GM18498 (cell line): ENCODE measurements at regions not wholly inside any gene's neighbourhood (a gene's known extent, or its start where the extent isn't known, plus 50 kb on each side); places are given as distances from the start of the nearest gene placed in this dataset.

ENCODE experiments used
- ATAC-seq: cut with Tn5 transposase; IDR thresholded peaks from one replicate; pipeline ENCODE4 v1.9.1; 2021; ENCODE audit warnings: mild to moderate bottlenecking, moderate library complexity; ENCODE audit not compliant: unreplicated experiment

DNA sequence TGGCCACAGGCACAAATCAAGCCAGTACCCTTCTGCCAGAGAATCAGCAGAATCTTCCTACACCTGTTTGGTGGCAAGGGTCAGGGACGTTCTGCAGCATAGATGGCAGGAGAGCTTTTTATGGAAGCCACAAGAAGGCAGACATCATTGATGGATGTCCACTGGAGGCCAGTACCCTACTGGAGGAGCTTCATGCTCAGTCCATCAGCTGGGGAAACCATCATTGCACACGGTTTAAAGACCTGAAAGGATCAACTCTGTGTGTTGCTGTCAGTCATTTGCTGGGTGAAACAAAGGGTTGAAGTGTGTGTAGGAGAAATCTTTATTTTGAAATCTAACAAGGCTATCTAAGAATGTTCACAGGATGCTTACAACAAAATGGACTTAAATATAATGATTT lies 158.9 kb upstream of the SASH1 start:
- no peak for ATAC-seq

DNA sequence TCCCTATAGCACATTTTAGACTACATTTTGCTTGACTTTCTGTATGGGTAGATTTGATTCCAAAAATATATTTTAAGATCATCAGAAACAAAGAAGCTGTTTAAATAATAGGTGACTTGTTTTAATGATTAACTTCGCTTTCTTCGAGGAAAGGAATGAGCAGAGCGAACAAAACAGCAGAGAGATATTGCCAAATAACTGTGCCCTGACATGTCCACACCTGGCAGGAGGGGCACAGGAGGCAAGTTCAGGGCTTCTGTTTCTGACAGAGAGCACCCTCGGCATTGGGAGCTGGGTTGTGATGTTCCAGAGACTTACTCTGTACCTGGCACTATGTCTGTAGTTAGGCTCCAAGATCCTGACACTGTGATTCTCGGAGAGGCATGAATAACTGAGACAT lies 155.7 kb upstream of the SASH1 start:
- no peak for ATAC-seq

DNA sequence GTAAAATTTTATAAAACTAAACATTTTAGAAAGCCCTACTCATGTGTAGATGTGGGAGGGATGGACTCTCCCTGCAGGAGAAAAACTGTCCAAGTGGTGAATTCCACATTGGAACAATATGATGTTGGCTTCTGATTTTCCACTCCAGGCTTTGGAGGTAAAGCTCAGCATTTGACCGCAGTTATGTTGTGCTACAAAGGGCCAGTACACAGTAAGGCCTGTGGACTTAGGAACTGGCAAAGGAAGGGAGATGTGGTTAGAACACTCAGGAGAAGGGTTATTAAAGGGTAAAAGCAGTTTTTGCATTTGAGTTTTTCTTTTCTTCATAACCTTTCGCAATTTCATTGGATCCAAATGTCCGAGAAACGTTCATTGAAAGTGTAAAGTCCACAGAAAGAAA lies 150.3 kb upstream of the SASH1 start:
- no peak for ATAC-seq

DNA sequence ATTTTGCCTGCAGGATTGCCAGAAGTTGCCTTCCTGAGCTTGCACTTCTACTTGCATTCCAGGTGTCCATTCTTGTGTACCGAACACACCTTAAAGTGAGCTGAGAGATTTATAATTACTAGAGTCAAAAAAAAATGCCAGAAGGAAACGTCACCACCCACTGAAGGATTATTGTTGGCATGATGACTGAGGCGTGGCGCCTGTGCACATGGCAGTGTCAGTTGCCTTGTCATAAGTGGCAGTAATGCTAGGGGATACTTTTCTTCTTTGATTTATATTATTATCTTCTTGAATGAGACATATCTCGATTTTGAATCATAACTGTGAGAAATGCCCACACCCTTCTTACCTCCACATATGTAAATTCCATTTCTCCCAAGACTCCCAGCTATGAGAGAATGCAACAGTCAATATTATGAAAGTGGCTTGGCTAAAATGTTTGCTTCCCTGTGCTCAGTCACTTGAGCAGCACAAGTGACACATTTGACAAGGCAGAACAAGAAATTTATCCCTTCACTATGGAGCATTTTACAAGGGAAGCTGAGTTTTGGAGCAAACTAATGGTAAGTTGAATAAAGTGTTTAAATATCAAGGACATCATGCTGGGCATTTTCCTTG lies 149.5 kb upstream of the SASH1 start:
- no peak for ATAC-seq

DNA sequence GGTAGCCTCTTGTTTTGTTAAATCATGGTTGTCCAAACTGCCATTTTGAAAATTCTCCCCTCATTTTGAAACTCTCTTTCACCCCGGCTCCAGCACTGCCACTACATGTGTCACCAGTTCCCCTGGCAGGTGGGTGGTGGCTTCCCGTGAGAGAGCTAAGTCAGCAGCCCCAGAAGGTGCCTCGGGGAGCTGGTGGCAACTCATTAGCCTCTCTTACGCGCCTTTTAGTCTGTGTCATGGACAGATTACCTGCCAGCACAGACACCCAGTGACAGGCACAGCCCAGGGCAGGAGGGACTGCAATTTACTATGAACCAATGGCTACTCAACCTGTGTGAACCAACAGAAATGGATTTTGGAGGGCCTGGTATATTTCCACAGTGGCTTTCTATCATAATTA lies 147.1 kb upstream of the SASH1 start:
- no peak for ATAC-seq

DNA sequence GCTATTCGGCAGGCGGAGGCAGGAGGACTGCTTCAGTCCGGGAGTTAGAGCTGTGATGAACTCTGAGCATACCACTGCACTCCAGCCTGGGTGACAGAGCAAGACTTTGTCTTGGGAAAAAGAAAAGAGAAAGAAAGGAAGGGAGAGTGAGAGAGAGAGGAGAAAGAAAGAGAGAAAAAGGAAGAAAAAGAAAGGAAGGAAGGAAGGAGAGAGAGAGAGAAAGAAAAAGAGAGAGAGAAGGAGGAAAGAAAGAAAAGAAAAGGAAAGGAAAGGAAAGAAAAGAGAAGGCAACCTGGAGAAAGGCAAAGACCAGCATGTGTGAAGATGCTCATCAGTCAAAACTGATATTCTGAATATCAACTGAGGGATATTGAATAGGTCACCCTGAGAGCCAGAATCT lies 143.1 kb upstream of the SASH1 start:
- ATAC-seq = no peak

DNA sequence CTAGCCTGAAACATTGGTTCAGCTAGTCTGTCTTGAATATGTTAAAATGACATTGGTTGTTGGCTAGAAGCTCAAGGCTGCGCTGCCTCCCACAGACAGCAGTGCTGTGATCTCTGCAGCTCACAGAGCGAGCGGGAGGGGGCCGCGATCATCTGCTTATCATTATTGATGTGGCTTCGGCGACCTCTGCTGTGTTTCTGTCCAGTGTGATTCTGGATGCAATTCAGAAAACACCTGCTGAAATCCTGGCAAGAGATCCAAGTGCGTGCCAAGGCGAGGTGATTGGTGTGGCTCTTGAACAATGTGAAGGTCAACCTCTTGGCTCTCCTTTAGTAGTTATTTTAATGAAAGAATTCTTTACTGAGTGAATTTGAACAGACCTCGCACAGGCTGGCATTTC lies 142.3 kb upstream of the SASH1 start:
- no peak for ATAC-seq

DNA sequence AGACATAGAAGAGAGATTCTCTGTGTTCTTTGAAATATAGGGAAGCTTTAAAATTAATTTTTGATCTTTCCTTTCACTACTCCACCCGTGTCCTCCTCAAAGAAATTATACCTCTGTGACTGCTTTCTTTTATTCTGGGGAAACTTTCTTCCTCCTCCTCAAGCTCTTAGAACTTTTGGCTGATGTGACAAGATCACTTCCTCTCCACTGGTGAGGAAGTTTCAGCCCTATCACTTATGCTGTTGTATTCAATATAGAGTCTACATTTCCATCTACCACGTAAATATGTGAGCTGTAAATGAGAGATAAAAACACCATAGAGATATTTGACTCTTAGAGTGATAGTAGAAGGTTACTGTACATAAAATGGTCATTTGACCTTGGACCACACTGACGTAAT lies 141.9 kb upstream of the SASH1 start:
- ATAC-seq = no peak

DNA sequence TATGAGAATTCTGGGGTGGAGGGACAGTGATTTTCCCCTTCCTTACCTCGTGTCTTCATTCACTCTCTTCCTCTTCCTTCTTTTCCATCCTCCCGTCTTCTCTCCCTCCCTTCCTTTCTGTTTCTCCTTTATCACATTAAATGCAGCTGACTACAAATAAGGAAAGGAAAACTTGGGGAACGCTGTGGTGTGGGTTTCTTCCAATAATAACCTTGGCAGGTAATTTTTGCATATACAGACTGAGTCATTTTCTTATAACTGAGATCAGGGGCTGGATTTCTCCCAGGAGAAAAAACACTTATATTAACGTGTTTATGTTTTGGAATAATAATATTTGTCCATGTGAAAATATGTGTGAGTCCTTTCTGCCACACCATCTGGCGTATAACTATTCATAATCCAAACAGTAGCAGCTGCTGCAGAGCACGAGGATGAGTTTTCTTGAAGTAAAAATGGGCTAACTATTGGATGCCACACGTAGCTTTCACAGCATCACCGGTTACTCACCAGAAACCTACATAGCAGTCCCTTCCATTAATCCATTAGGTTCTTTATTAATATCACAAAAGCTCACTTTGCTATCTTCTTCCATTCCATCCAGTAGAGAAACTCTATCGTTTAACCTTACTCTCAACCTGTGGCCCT lies 139.2 kb upstream of the SASH1 start:
- ATAC-seq = no peak

DNA sequence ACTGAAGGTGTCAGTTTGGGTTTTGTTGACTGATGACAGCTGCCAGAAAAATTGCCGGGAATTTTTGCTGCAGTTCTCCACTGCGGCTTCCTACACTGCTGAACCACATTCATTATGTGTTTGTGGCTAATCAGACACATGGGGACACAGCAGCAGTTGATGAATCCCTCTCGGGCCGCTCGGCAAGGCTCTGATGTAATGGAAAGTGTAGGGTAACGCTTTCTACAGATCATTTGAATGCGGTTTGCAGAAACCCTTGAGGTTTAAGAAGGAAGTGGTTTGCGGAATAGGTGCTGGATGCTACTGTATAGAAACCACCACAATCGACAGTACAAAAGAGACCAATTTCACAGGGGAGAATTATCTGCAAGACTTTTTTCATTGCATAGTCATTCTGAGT lies 138.7 kb upstream of the SASH1 start:
- ATAC-seq = peak; percentile 99

DNA sequence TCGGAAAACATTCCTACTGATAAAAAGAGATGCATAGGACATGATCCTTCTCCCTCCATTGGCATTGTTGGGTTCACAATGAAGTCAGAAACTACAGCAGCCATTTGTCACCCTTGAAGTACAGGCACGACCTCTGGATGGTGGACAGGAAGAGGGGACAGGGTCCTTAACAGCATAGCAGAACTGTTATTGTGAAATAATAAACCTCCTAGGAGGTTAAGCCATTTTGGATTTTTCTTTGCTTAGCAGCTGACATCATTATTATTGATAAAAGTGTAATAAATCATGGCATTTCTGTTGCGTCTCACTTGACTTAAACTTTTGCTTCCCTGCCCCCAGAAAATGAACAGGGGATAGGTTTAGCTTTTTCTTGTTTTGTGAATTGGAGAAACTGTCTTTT lies 134.3 kb upstream of the SASH1 start:
- no peak for ATAC-seq

DNA sequence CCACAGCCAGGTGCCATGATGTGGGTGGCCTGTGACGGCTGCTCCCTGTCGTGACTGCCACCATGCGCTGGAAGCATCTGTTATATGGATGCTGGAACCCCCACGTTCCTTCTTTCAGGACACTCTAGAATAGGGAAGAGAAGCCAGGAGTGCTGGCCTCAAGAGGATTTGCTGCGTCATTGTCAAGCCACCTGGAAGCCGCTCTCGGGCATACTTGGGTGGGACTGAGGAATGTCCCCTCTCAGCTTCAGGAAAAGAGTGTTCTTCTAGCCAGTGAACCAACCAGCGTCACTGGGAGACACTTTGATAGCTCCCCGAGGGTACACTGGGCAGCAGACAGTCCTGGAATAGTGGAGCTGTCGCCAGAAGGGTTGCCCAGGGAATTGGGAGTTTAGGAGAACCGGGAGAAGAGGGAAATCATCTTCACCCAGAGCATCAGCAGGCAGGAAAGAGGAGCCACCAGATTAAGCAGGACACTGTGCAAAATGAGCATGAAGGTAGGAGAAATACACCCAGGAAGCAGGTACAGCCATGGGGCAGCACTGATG lies 130.8 kb upstream of the SASH1 start:
- no peak for ATAC-seq

DNA sequence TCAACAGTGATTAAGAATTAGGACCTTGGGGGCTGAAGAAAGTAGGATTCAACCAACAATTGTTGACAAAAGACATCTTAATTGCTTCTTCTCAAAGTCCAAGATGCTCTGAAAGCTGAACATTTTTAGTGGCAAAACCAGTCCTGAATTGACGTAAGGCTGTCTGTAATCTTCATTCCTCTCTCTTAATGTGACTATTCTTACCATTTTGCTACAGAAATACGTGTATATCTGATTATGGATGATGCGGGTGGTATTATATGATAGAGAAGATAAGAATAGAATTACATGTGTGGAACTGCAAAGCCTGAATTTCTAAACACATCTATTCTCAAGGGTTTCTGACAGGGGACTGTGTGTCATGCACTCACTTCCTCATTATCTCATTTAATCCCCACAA lies 130.3 kb upstream of the SASH1 start:
- no peak for ATAC-seq

DNA sequence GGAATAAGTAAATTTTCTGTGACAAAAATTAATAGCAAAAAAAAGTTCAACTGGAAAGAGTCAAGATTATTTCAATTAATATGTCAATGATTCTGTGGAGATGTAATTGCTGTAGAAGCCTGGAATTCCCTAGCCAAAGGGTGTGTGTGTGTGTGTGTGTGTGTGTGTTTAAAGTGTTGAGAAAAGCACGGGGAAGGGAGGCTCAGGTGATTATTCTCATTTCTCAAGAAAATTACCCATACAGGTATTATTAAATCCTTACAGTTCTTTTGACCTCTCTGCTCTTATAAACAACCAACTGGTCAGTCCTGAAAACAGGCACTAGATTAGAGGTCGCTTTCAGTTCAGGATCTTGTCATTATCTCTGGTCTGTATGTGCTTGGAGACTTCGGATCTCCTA lies 129.3 kb upstream of the SASH1 start:
- no peak for ATAC-seq

DNA sequence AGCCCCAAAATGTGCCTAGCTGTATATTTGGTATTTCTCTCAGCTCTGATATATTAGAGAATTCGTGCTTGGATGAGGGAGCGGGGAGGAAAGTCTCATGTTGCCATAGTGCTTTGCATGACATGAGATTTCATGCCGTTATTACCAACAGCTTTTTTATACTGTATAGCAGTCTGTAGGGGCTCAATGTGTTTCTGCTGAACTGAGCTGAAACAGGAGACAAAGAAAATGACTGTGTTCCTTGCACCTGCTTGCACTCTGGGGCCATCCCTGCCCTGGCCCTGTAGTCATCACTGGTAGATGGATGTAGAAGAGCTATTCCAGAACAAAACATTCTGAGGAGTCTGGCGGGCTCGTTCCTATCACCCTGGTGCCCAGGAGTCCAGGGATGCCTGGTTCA lies 128.0 kb upstream of the SASH1 start:
- no peak for ATAC-seq

DNA sequence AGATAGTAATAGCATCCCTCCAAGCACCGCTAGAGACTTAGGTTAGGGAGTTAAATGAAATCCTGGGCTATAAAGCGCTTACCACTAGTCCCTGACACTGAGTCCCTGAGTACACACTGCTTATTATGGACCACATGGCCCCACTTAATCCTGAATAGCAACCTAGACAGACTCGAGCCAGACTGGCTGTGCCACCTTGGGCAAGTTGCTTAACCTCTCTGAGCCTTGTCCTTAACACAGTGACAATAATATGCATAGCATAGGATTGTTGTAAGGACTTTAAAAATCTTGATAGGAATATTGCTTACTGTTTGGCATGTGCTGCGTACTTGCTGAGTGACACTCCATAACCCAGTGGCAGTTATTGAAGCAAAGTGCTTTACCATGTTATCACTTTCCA lies 125.6 kb upstream of the SASH1 start:
- no peak for ATAC-seq

DNA sequence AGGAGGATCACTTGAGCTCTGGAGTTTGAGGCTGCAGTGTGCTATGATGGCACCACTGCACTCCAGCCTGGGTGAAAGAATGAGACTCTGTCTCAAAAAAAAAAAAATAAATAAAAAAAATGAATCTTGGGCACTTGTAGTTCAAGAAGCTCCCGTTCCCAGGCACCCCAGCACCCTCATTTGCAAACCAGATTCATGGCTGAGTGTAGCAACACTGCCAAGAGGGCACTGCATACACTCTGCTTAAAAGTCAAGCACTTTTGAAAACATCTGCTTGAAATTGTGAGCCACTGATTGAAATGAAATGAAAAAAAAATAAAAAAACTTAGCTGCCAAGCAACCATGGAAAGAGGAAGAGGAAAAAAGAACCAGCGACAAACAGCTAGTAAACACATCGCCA lies 124.7 kb upstream of the SASH1 start:
- ATAC-seq = no peak

DNA sequence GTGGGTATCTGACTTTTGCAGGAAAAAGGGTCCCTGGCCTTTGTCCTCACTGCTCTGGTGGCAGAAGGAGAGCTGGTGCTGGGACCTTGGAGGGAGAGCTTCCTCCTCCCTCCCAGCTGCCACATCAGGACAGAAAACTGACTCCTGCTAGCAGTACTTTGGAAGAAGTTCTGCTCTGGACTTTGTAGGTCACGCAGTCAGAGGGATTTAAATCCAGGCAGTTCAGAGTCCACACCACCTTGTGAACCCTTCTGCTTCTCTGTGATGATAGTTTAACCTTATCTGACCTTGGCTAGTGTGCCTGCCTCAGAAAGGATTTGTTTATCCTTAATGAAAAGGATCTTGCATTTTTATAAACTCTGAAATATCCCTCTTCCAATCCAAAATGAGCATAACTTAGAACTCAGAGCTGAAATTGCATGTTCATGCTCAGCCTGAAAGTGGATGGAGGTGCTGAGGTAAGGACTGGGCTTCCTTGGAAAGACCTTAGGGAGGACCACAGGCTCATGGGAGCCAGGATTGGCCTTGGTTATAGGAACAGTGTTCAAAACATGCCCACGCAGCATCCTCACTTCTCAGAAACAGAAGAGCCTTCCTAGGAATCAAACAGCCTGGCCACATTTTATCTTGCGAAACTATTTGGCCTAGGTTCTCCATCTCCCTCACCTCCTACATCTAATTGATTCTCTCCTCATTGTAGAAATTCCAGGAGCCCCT lies 123.9 kb upstream of the SASH1 start:
- ATAC-seq = no peak

DNA sequence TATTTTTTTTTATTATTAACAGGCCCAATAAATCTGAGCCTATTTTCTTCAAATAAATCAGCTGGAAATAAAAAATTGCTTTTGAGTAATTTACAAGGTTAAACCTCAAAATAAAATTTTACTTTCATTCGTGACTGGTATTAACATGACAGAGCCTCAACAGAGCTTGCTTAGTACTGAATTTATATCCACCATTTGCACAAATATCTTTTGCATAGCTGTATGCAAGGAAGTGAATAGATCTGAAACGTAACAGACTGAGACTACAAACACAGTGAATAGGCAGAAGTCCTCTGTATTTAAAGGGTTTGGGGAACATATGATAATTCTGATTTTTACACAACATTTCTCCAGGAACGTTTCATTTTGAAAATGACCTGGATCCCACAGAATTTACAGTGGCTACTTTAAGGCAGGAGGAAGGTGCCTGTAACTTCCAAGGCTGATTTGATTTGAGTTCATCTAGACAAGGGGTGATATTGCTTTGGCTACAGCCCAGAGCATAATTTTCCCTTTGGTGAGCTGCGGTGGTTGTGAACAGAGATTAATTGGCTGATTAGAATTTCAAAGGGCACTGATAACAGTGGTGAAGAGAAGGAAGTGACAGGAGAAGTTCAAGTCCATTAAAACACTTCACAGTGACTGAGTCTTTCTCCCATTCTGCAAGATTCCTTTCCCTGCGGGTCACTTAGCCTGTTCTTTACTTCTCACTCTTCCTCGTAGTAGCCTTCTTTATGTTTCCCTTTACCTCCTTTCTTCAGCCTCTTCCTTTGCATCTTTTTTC lies 121.2 kb upstream of the SASH1 start:
- no peak for ATAC-seq

DNA sequence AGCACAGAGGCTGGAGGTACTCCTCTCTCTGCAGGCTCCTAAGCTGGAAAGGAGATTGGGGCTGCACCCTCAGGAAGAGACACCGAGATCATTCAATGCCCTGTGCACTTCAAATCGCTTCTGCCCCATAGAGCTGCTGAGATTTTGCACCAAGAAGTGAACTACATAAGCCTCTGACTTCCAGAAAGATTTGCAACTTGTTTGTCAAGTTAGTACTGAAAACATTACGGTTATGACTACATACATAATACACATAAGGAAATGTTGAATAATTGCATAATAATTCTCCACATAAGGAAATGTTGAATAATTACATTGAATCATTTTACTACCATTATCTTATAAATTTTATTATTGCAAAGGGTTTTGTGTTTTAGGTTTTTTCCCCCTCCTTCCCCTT lies 120.3 kb upstream of the SASH1 start:
- no peak for ATAC-seq

DNA sequence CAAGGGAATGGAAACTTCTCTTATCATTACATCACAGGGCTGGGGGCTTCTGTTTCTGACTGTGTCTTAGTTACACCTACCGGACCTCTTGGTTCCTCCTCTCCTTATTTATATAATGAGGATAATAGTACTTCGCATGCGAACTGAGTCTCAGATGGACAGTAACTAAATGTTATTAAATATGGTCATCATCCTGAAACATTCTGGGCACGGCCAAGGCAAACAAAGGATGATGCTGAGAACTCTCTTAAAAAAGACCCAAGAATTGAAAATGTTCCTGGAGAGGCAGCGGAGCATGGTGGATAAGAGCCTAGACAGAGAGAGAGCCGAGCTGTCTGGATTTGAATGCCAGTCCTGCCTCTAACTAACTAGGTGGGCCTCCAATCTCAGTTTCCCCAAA lies 119.8 kb upstream of the SASH1 start:
- no peak for ATAC-seq
